Spleen (tissue), 11 donors: ENCODE measurements at regions not wholly inside any gene's neighbourhood (a gene's known extent, or its start where the extent isn't known, plus 50 kb on each side); places are given as distances from the start of the nearest gene placed in this dataset.

Experiments used
- DNase-seq: peaks from one replicate; pipeline ENCODE4 v3.0.0-alpha.2; 2020
- H3K27ac ChIP-seq, 8 donors: fragments of 200-600 bp; sonication (generic) in 7 of 8; 1 replicate in 4 of 8; 2 replicates in 4 of 8; pipeline versions ENCODE4 v1.5.0 to v1.8.0; 2016 to 2021; ENCODE audit warnings: inconsistent platforms in 4 of 8, mild to moderate bottlenecking in 4 of 8, moderate library complexity in 1 of 8
- H3K27me3 ChIP-seq, 7 donors: fragments of 200-600 bp; sonication (generic) in 6 of 7; replicated peaks in 1 of 7; 1 replicate in 4 of 7; 2 replicates in 3 of 7; pipeline versions ENCODE4 v1.5.0 to v1.8.0; 2016 to 2021; ENCODE audit warnings: inconsistent platforms in 3 of 7, mild to moderate bottlenecking in 1 of 7
- H3K36me3 ChIP-seq, 6 donors: fragments of 200-600 bp; sonication (generic) in 5 of 6; 1 replicate in 4 of 6; 2 replicates in 2 of 6; pipeline versions ENCODE4 v1.5.0 to v1.8.0; 2016 to 2021; ENCODE audit warnings: inconsistent platforms in 2 of 6
- H3K4me1 ChIP-seq, 6 donors: fragments of 200-600 bp; sonication (generic) in 5 of 6; 1 replicate in 3 of 6; 2 replicates in 3 of 6; pipeline versions ENCODE4 v1.5.0 to v1.8.0; 2016 to 2021; ENCODE audit warnings: inconsistent platforms in 3 of 6
- H3K4me3 ChIP-seq, 8 donors: fragments of 200-600 bp; sonication (generic) in 7 of 8; 1 replicate in 4 of 8; 2 replicates in 4 of 8; pipeline versions ENCODE4 v1.5.0 to v1.8.0; 2016 to 2021; ENCODE audit warnings: inconsistent platforms in 4 of 8, mild to moderate bottlenecking in 4 of 8, moderate library complexity in 2 of 8
- H3K9me3 ChIP-seq, 8 donors: fragments of 200-600 bp; sonication (generic) in 7 of 8; 1 replicate in 4 of 8; 2 replicates in 4 of 8; pipeline versions ENCODE4 v1.5.0 to v1.8.0; 2016 to 2021; ENCODE audit warnings: inconsistent platforms in 4 of 8
- POLR2A ChIP-seq, 3 donors: fragments of 450-650 bp; IDR thresholded peaks; one replicate each; pipeline ENCODE4 v1.5.1; 2017; ENCODE audit warnings: antibody characterized with exemption in 3 of 3, mild to moderate bottlenecking in 1 of 3
- POLR2AphosphoS5 ChIP-seq, 3 donors: sonication (generic); formaldehyde crosslinking; IDR thresholded peaks; one replicate each; pipeline ENCODE4 v1.5.1; 2017; ENCODE audit warnings: antibody characterized with exemption in 3 of 3
- WGBS, 5 donors: extraction: QIAGEN DNeasy Blood & Tissue Kit in 3 of 5; methylation state at CpG; one replicate each; pipeline versions ENCODE4 v1.1.5 to v1.1.7; 2013 to 2018; 5-methylcytosine and 5-hydroxymethylcytosine counted together
- intact Hi-C: fragments of 100-400 bp; cut with DNase I; formaldehyde crosslinking; loops from one replicate; pipeline ENCODE4 v1.15.0; 2023; ENCODE audit warnings: low total_unique reads
- TF ChIP-seq, protein P1 (sequence below), 11 experiments: fragments of 200-600 bp in 7 of 11; fragments of 450-650 bp in 4 of 11; sonication (generic) in 4 of 11; IDR thresholded peaks in 8 of 11; conservative IDR thresholded peaks in 3 of 11; 1 replicate in 7 of 11; 2 replicates in 4 of 11; pipeline versions ENCODE4 v1.4.0 to v1.8.0; 2016 to 2021; ENCODE audit warnings: antibody characterized with exemption in 11 of 11, inconsistent platforms in 4 of 11, mild to moderate bottlenecking in 1 of 11
- donor health status: healthy with polysubstance abuse.
- donor health status: DM: no; HTN: no; CAD: no; lungs with moderate emphysema.
- donor health status: DM: no; HTN: no; CAD: no.
- donor health status: Bipolar disorder and iron deficiency.
- donor health status: healthy.
- donor health status: DM: no; HTN: no; CAD: no.
- donor health status: DM: yes; HTN: yes; CAD: no.

DNA sequence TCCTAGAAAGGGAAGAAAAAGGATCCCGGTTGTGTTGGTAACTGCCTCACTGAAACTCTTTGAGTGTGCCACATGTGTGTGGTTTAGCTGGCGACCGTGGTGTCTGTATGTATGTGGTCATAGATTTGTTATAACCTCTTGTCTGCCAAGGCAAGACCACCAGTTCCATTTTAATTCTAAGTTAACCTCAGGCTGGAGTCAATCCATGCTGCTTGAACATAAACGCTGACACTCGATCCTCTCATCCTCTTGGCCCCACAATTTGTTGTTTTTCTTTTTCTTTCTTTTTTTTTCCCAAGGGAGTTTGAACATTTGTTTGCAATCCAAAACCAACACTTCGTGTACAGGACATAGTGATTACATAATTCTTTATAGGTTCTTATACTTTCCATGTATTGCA is 318.9 kb upstream of the JAG1 start:
- intact Hi-C loops: no loop called here
- no peak for DNase-seq
- Histone ChIP-seq H3K4me1 (no peaks in the 10 kb centered on the region), H3K27ac (no peak overlapping the region), H3K9me3 (no peaks in the 10 kb centered on the region), H3K4me3 (no peak overlapping the region), H3K27me3 (no peaks in the 10 kb centered on the region), H3K36me3 (no peaks in the 10 kb centered on the region)
- 72 to 81% (median 76%) methylated on average over 6 of the region's 6 CpGs for WGBS, 5 donors
- TF ChIP-seq, protein P1, sequence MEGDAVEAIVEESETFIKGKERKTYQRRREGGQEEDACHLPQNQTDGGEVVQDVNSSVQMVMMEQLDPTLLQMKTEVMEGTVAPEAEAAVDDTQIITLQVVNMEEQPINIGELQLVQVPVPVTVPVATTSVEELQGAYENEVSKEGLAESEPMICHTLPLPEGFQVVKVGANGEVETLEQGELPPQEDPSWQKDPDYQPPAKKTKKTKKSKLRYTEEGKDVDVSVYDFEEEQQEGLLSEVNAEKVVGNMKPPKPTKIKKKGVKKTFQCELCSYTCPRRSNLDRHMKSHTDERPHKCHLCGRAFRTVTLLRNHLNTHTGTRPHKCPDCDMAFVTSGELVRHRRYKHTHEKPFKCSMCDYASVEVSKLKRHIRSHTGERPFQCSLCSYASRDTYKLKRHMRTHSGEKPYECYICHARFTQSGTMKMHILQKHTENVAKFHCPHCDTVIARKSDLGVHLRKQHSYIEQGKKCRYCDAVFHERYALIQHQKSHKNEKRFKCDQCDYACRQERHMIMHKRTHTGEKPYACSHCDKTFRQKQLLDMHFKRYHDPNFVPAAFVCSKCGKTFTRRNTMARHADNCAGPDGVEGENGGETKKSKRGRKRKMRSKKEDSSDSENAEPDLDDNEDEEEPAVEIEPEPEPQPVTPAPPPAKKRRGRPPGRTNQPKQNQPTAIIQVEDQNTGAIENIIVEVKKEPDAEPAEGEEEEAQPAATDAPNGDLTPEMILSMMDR (IDR thresholded peaks at IDR 0.05 in 8 of 11, conservative IDR thresholded peaks at IDR 0.05 in 3 of 11): no peak
- TF ChIP-seq POLR2AphosphoS5 (IDR thresholded peaks at IDR 0.05): no peak
- no peak for TF ChIP-seq POLR2A (IDR thresholded peaks at IDR 0.05)

DNA sequence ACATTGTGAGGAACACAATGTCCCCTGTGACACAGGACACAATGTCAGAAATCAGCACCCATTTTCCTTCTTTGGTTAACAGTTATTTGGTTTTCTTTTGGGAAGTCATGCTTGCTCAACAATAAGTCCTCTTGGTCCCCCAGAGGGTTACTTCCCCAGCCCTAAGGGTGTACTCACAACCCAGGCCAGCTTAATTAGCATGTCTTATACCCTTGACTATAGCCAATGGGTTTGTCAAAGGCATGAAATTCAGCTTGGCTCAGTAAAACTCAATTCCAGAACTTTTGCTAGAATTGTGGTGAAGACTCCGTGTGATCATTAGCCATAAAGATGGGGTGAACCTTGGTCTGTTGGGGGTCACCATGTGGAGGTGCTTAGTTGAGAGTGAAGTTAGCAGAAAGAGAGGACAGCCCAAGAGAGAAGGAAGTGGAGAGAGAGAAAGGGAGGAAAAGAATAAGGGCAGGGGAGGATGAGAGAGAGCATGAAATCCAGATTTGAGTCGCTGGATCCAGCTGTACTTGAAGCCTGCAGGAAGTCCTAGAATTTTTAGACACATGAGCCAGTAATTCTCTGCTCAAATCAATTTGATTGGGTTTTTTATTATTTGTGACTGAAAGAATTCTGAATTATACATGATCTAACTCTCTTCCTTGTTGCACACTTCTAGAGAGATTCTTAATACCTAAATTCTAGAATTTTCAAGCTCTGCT is 321.3 kb upstream of the JAG1 start:
- Histone ChIP-seq H3K4me1 (no peaks in the 10 kb centered on the region), H3K4me3 (no peak overlapping the region), H3K27ac (no peak overlapping the region), H3K36me3 (no peaks in the 10 kb centered on the region), H3K27me3 (no peaks in the 10 kb centered on the region), H3K9me3 (no peaks in the 10 kb centered on the region)
- 86 to 94% (median 92%) methylated on average over 2 of the region's 2 CpGs for WGBS, 5 donors
- TF ChIP-seq POLR2A (IDR thresholded peaks at IDR 0.05): no peak
- TF ChIP-seq POLR2AphosphoS5 (IDR thresholded peaks at IDR 0.05): no peak
- TF ChIP-seq, protein P1 (IDR thresholded peaks at IDR 0.05 in 8 of 11, conservative IDR thresholded peaks at IDR 0.05 in 3 of 11): no peak
- intact Hi-C loops: no loop called here
- no peak for DNase-seq

GRCh38 chr20:10998476-10998875 is 324.7 kb upstream of the JAG1 start:
- Histone ChIP-seq H3K27ac (no peak overlapping the region), H3K9me3 (no peaks in the 10 kb centered on the region), H3K4me3 (no peak overlapping the region), H3K36me3 (no peaks in the 10 kb centered on the region), H3K4me1 (peaks cover 0 to 10% (median 6%) of the 10 kb centered on the region in 6 donors), H3K27me3 (no peaks in the 10 kb centered on the region)
- intact Hi-C loops: no loop called here
- WGBS, 5 donors: 77 to 92% (median 87%) methylated on average over 4 of the region's 4 CpGs
- DNase-seq: no peak
- TF ChIP-seq, protein P1 (IDR thresholded peaks at IDR 0.05 in 8 of 11, conservative IDR thresholded peaks at IDR 0.05 in 3 of 11): no peak
- no peak for TF ChIP-seq POLR2A (IDR thresholded peaks at IDR 0.05)
- no peak for TF ChIP-seq POLR2AphosphoS5 (IDR thresholded peaks at IDR 0.05)

- TF ChIP-seq POLR2AphosphoS5 (IDR thresholded peaks at IDR 0.05): no peak
- TF ChIP-seq, protein P1 (IDR thresholded peaks at IDR 0.05 in 8 of 11, conservative IDR thresholded peaks at IDR 0.05 in 3 of 11): no peak
- TF ChIP-seq POLR2A (IDR thresholded peaks at IDR 0.05): no peak
- Histone ChIP-seq H3K9me3 (no peaks in the 10 kb centered on the region), H3K4me1 (peaks cover 0 to 10% (median 6%) of the 10 kb centered on the region in 6 donors), H3K36me3 (no peaks in the 10 kb centered on the region), H3K27me3 (no peaks in the 10 kb centered on the region), H3K27ac (no peak overlapping the region), H3K4me3 (no peak overlapping the region)
- 73 to 87% (median 79%) methylated on average over 1 of the region's 1 CpG for WGBS, 5 donors
- intact Hi-C loops: no loop called here
- DNase-seq: no peak
These were observed 326.6 kb upstream of the JAG1 start for GRCh38 chr20:11000416-11000815.
